H9 (cell line): ENCODE measurements at regions not wholly inside any gene's neighbourhood (a gene's known extent, or its start where the extent isn't known, plus 50 kb on each side); places are given as distances from the start of the nearest gene placed in this dataset.

Source experiments
- DNase-seq: peaks from one replicate; pipeline ENCODE4 v3.0.0-alpha.2; 2017
- H2AFZ ChIP-seq: one replicate; pipeline ENCODE4 v1.6.1; 2013; ENCODE audit warnings: mild to moderate bottlenecking, low read length, control low read depth, moderate library complexity
- H2AK5ac ChIP-seq: 2 replicates; pipeline ENCODE4 v1.6.1; 2013; ENCODE audit warnings: low read length, control low read depth, mixed read lengths; ENCODE audit not compliant: insufficient read length
- H2BK120ac ChIP-seq: one replicate; pipeline ENCODE4 v1.6.1; 2013; ENCODE audit warnings: low read depth, mild to moderate bottlenecking, low read length, control low read depth, inconsistent platforms; ENCODE audit not compliant: poor library complexity, severe bottlenecking
- H2BK12ac ChIP-seq: 2 replicates; pipeline ENCODE4 v1.6.1; 2013; ENCODE audit warnings: low read length, control low read depth, mixed read lengths, low read depth; ENCODE audit not compliant: insufficient read length
- H2BK15ac ChIP-seq: 2 replicates; pipeline ENCODE4 v1.6.1; 2013; ENCODE audit warnings: low read depth, low read length, control low read depth
- H2BK20ac ChIP-seq: one replicate; pipeline ENCODE4 v1.6.1; 2013; ENCODE audit warnings: low read depth, mild to moderate bottlenecking, low read length, control low read depth, inconsistent platforms; ENCODE audit not compliant: poor library complexity, severe bottlenecking
- H2BK5ac ChIP-seq: 2 replicates; pipeline ENCODE4 v1.6.1; 2013; ENCODE audit warnings: low read length, control low read depth, mixed read lengths; ENCODE audit not compliant: insufficient read length
- H3K14ac ChIP-seq: 2 replicates; pipeline ENCODE4 v1.6.1; 2013; ENCODE audit warnings: low read length, control low read depth; ENCODE audit not compliant: insufficient read depth
- H3K18ac ChIP-seq: 2 replicates; pipeline ENCODE4 v1.6.1; 2013; ENCODE audit warnings: low read depth, mild to moderate bottlenecking, mixed read lengths, low read length, control low read depth; ENCODE audit not compliant: insufficient read length
- H3K23ac ChIP-seq: 2 replicates; pipeline ENCODE4 v1.6.1; 2013; ENCODE audit warnings: low read length, control low read depth, mixed read lengths, low read depth; ENCODE audit not compliant: insufficient read length
- H3K23me2 ChIP-seq: 2 replicates; pipeline ENCODE4 v1.6.1; 2013; ENCODE audit warnings: low read depth, mild to moderate bottlenecking, mixed read lengths, low read length, control low read depth; ENCODE audit not compliant: insufficient read length, poor library complexity, severe bottlenecking
- H3K27ac ChIP-seq: 2 replicates; pipeline ENCODE4 v1.5.1; 2013; ENCODE audit warnings: low read length, control low read depth, mixed read lengths, low read depth; ENCODE audit not compliant: insufficient read length
- H3K27me3 ChIP-seq: 2 replicates; pipeline ENCODE4 v1.6.1; 2013; ENCODE audit warnings: low read length, control low read depth, inconsistent platforms; ENCODE audit not compliant: insufficient read depth
- H3K4ac ChIP-seq: 2 replicates; pipeline ENCODE4 v1.6.1; 2013; ENCODE audit warnings: low read depth, mild to moderate bottlenecking, control low read depth, inconsistent platforms, low read length, moderate library complexity
- H3K4me1 ChIP-seq: 2 replicates; pipeline ENCODE4 v1.6.1; 2013; ENCODE audit warnings: low read length, control low read depth, inconsistent platforms; ENCODE audit not compliant: insufficient read depth
- H3K4me2 ChIP-seq: 2 replicates; pipeline ENCODE4 v1.6.1; 2013; ENCODE audit warnings: low read length, control low read depth, mixed read lengths; ENCODE audit not compliant: insufficient read length, insufficient read depth
- H3K56ac ChIP-seq: 2 replicates; pipeline ENCODE4 v1.6.1; 2013; ENCODE audit warnings: low read depth, mild to moderate bottlenecking, mixed read lengths, low read length, control low read depth; ENCODE audit not compliant: insufficient read length
- H3K79me1 ChIP-seq: 2 replicates; pipeline ENCODE4 v1.6.1; 2013; ENCODE audit warnings: low read depth, mild to moderate bottlenecking, moderate library complexity, low read length, control low read depth, inconsistent platforms; ENCODE audit not compliant: insufficient read depth, poor library complexity, severe bottlenecking
- H3K79me2 ChIP-seq: 2 replicates; pipeline ENCODE4 v1.6.1; 2013; ENCODE audit warnings: low read length, control low read depth, inconsistent platforms; ENCODE audit not compliant: insufficient read depth
- H3K9ac ChIP-seq: 2 replicates; pipeline ENCODE4 v1.6.1; 2013; ENCODE audit warnings: low read length, control low read depth, mixed read lengths; ENCODE audit not compliant: insufficient read length; ENCODE audit errors: extremely low read depth
- H3K9me3 ChIP-seq: one replicate; pipeline ENCODE4 v1.6.1; 2013; ENCODE audit warnings: low read depth, low read length, inconsistent platforms; ENCODE audit not compliant: control insufficient read depth
- H3T11ph ChIP-seq: one replicate; pipeline ENCODE4 v1.6.1; 2013; ENCODE audit warnings: mild to moderate bottlenecking, low read length, control low read depth, inconsistent platforms
- H4K20me1 ChIP-seq: one replicate; pipeline ENCODE4 v1.6.1; 2013; ENCODE audit not compliant: control insufficient read depth, insufficient read length, insufficient read depth
- H4K5ac ChIP-seq: 2 replicates; pipeline ENCODE4 v1.6.1; 2013; ENCODE audit warnings: low read depth, mild to moderate bottlenecking, mixed read lengths, low read length, control low read depth; ENCODE audit not compliant: insufficient read length
- H4K8ac ChIP-seq: replicated peaks from 2 replicates; pipeline ENCODE4 v1.6.1; 2013; ENCODE audit warnings: low read length, control low read depth, mixed read lengths, low read depth; ENCODE audit not compliant: insufficient read length
- H4K91ac ChIP-seq: 2 replicates; pipeline ENCODE4 v1.6.1; 2013; ENCODE audit warnings: low read depth, mild to moderate bottlenecking, moderate library complexity, mixed read lengths, low read length, control low read depth; ENCODE audit not compliant: insufficient read length
- H3K27ac Mint-ChIP-seq, 3 experiments: 2 replicates in 2 of 3; 3 replicates in 1 of 3; pipeline ENCODE4 v1.8.0; 2020 to 2021; ENCODE audit warnings: mixed read lengths in 3 of 3, mild to moderate bottlenecking in 1 of 3, moderate library complexity in 1 of 3
- H3K27me3 Mint-ChIP-seq: 2 replicates; pipeline ENCODE4 v1.8.0; 2021; ENCODE audit warnings: low read depth, mild to moderate bottlenecking, moderate library complexity, mixed read lengths
- H3K36me3 Mint-ChIP-seq, 3 experiments: 2 replicates in 2 of 3; 3 replicates in 1 of 3; pipeline ENCODE4 v1.8.0; 2020 to 2021; ENCODE audit warnings: low read depth in 3 of 3, mixed read lengths in 3 of 3; ENCODE audit not compliant: insufficient read depth in 1 of 3
- H3K4me1 Mint-ChIP-seq, 2 experiments: 2 replicates each; pipeline ENCODE4 v1.8.0; 2020; ENCODE audit warnings: mixed read lengths in 2 of 2
- H3K4me3 Mint-ChIP-seq, 2 experiments: 2 replicates in 1 of 2; 3 replicates in 1 of 2; pipeline ENCODE4 v1.8.0; 2020 to 2021; ENCODE audit warnings: mild to moderate bottlenecking in 2 of 2, mixed read lengths in 2 of 2, moderate library complexity in 1 of 2
- H3K9me3 Mint-ChIP-seq, 2 experiments: 2 replicates in 1 of 2; 3 replicates in 1 of 2; pipeline ENCODE4 v1.8.0; 2020; ENCODE audit warnings: mild to moderate bottlenecking in 2 of 2, mixed read lengths in 2 of 2, moderate library complexity in 1 of 2
- CTCF ChIP-seq: fragments of 200-600 bp; sonication (generic); conservative IDR thresholded peaks from 3 replicates; pipeline ENCODE4 v1.8.0; 2021; ENCODE audit warnings: antibody characterized with exemption, mild to moderate bottlenecking
- WGBS: extraction: QIAGEN DNeasy Blood & Tissue Kit; methylation state at CpG from one replicate; pipeline ENCODE4 v1.1.7; 2013; ENCODE audit warnings: missing lambda C conversion rate, low lambda C conversion rate, mixed read lengths; ENCODE audit not compliant: insufficient read length; ENCODE audit errors: extremely low coverage; 5-methylcytosine and 5-hydroxymethylcytosine counted together

GRCh38 chr6:84399003-84399402, 171.6 kb upstream of the CEP162 start:
- no peak overlapping the region for H3K18ac ChIP-seq
- H3T11ph ChIP-seq = no peak overlapping the region
- no peaks in the 10 kb centered on the region for H3K27me3 ChIP-seq
- no peak for DNase-seq
- no peak overlapping the region for H2BK15ac ChIP-seq
- Mint-ChIP-seq H3K36me3 (no peaks in the 10 kb centered on the region), H3K4me1 (no peaks in the 10 kb centered on the region), H3K9me3 (no peaks in the 10 kb centered on the region), H3K4me3 (no peak overlapping the region), H3K27me3 (no peaks in the 10 kb centered on the region), H3K27ac (no peak overlapping the region)
- no peak overlapping the region for H3K27ac ChIP-seq
- no peaks in the 10 kb centered on the region for H3K79me2 ChIP-seq
- no CpG with 5 or more reads among the region's 2 CpGs for WGBS
- H3K23me2 ChIP-seq = no peaks in the 10 kb centered on the region
- no peak overlapping the region for H4K5ac ChIP-seq
- H3K56ac ChIP-seq = no peak overlapping the region
- H3K23ac ChIP-seq = no peak overlapping the region
- no peak overlapping the region for H2BK5ac ChIP-seq
- H2BK12ac ChIP-seq = no peak overlapping the region
- H3K14ac ChIP-seq = no peak overlapping the region
- no peak overlapping the region for H2AFZ ChIP-seq
- H3K4ac ChIP-seq = no peak overlapping the region
- no peak overlapping the region for H3K9ac ChIP-seq
- no peak overlapping the region for H2BK120ac ChIP-seq
- no peaks in the 10 kb centered on the region for H3K79me1 ChIP-seq
- no peaks in the 10 kb centered on the region for H3K9me3 ChIP-seq
- no peak overlapping the region for H2AK5ac ChIP-seq
- no peaks in the 10 kb centered on the region for H4K20me1 ChIP-seq
- H4K91ac ChIP-seq = no peak overlapping the region
- H2BK20ac ChIP-seq = no peak overlapping the region
- H3K4me2 ChIP-seq = no peak overlapping the region
- no peak overlapping the region for H4K8ac ChIP-seq
- no peak for TF ChIP-seq CTCF
- H3K4me1 ChIP-seq = no peaks in the 10 kb centered on the region
